AG10803 (cell line): ENCODE measurements at regions not wholly inside any gene's neighbourhood (a gene's known extent, or its start where the extent isn't known, plus 50 kb on each side); places are given as distances from the start of the nearest gene placed in this dataset.

Experiments
- DNase-seq: peaks from one replicate; pipeline ENCODE4 v3.0.0; 2010; ENCODE audit warnings: low read depth
- H3K4me3 ChIP-seq: 2 replicates; pipeline ENCODE4 v1.5.1; 2011; ENCODE audit warnings: mild to moderate bottlenecking, low read length, control low read depth
- CTCF ChIP-seq: conservative IDR thresholded peaks from 2 replicates; pipeline ENCODE4 v1.5.1; 2011; ENCODE audit warnings: mild to moderate bottlenecking, low read length, control low read depth, inconsistent platforms

GRCh38 chr10:123584419-123584775 is 81.8 kb upstream of the GPR26 start:
- no peak for DNase-seq
- no peak overlapping the region for H3K4me3 ChIP-seq
- TF ChIP-seq CTCF: no peak

- peak; percentile 23 for DNase-seq
- no peak overlapping the region for H3K4me3 ChIP-seq
- no peak for TF ChIP-seq CTCF
These were observed 80.4 kb upstream of the GPR26 start for GRCh38 chr10:123585477-123586445.

GRCh38 chr10:123587110-123587509 is 79.0 kb upstream of the GPR26 start:
- DNase-seq: no peak
- no peak overlapping the region for H3K4me3 ChIP-seq

GRCh38 chr10:123588386-123588914 is 77.7 kb upstream of the GPR26 start:
- no peak overlapping the region for H3K4me3 ChIP-seq
- no peak for TF ChIP-seq CTCF
- no peak for DNase-seq

More at GRCh38 chr10:123587110-123587509, 79.0 kb upstream of the GPR26 start:
- TF ChIP-seq CTCF: no peak

- no peak for TF ChIP-seq CTCF
- no peak for DNase-seq
- H3K4me3 ChIP-seq: no peak overlapping the region
These were observed 70.5 kb upstream of the GPR26 start for GRCh38 chr10:123595661-123596060.

- TF ChIP-seq CTCF: no peak
- no peak overlapping the region for H3K4me3 ChIP-seq
- DNase-seq: no peak
These were observed 68.5 kb upstream of the GPR26 start for GRCh38 chr10:123597676-123598075.

- H3K4me3 ChIP-seq: no peak overlapping the region
- DNase-seq: no peak
- TF ChIP-seq CTCF: no peak
These were observed 66.7 kb upstream of the GPR26 start for GRCh38 chr10:123599366-123599849.
